Ovary (tissue), 3 donors: ENCODE measurements at regions not wholly inside any gene's neighbourhood (a gene's known extent, or its start where the extent isn't known, plus 50 kb on each side); places are given as distances from the start of the nearest gene placed in this dataset.

ENCODE experiments used
- EP300 ChIP-seq: sonication (generic); formaldehyde crosslinking; IDR thresholded peaks from one replicate; pipeline ENCODE4 v1.6.1; 2017; ENCODE audit warnings: antibody characterized with exemption
- POLR2A ChIP-seq: fragments of 450-650 bp; IDR thresholded peaks from one replicate; pipeline ENCODE4 v1.6.1; 2017; ENCODE audit warnings: antibody characterized with exemption, mild to moderate bottlenecking, moderate library complexity
- TF ChIP-seq, protein P1 (sequence below), 3 donors: fragments of 450-650 bp in 2 of 3; fragments of 200-600 bp in 1 of 3; IDR thresholded peaks; one replicate each; pipeline versions ENCODE4 v1.5.1 to v1.8.0; 2016 to 2022; ENCODE audit warnings: antibody characterized with exemption in 3 of 3, mild to moderate bottlenecking in 1 of 3
- donor health status: DM: no; HTN: no; CAD: no.

DNA sequence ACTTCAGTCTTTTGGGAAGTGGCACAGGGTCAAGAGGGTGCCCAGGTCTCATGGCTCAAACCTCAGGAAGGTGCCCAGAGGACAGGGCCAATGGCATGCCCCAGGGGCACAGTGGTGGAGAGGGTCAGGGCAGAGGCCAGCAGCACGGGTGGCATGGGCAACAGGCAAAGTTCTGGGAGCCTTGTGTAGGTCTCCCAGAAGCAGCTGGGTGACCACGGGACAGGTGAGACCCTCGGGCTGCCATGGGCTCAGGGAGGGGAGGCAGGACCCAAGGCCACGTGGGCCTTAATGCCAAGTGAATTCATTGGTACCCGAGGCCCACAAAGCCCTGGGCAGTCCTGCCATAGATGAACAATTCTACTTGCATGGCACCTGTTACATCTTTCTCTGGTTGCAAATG lies 72.4 kb upstream of the ADAMTS2 start:
- TF ChIP-seq, protein P1, sequence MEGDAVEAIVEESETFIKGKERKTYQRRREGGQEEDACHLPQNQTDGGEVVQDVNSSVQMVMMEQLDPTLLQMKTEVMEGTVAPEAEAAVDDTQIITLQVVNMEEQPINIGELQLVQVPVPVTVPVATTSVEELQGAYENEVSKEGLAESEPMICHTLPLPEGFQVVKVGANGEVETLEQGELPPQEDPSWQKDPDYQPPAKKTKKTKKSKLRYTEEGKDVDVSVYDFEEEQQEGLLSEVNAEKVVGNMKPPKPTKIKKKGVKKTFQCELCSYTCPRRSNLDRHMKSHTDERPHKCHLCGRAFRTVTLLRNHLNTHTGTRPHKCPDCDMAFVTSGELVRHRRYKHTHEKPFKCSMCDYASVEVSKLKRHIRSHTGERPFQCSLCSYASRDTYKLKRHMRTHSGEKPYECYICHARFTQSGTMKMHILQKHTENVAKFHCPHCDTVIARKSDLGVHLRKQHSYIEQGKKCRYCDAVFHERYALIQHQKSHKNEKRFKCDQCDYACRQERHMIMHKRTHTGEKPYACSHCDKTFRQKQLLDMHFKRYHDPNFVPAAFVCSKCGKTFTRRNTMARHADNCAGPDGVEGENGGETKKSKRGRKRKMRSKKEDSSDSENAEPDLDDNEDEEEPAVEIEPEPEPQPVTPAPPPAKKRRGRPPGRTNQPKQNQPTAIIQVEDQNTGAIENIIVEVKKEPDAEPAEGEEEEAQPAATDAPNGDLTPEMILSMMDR (IDR thresholded peaks at IDR 0.05): no peak
- no peak for TF ChIP-seq EP300
- TF ChIP-seq POLR2A: no peak
